ENCODE measurements at regions not wholly inside any gene's neighbourhood (a gene's known extent, or its start where the extent isn't known, plus 50 kb on each side); places are given as distances from the start of the nearest gene placed in this dataset.

- Histone ChIP-seq H3K27me3 (no peaks in the 10 kb centered on the region), H3K4me1 (ENCODE audit: low read depth) (no peaks in the 10 kb centered on the region), H3K9me3 (ENCODE audit: low read depth) (no peaks in the 10 kb centered on the region), H3K36me3 (no peaks in the 10 kb centered on the region), H3K4me3 (no peak overlapping the region), H3K27ac (no peak overlapping the region)
- no peak for TF ChIP-seq CTCF (IDR thresholded peaks at IDR 0.05; ENCODE audit: low read depth, low read length)
- DNase-seq (ENCODE audit: low read depth in 1 of 2, low spot score in 1 of 2), result no peak
These were observed 556.2 kb downstream of the CBLN4 start for GRCh38 chr20:55449091-55449490.

- Histone ChIP-seq H3K4me1 (ENCODE audit: low read depth) (no peaks in the 10 kb centered on the region), H3K27ac (no peak overlapping the region), H3K27me3 (no peaks in the 10 kb centered on the region), H3K36me3 (no peaks in the 10 kb centered on the region), H3K4me3 (no peak overlapping the region), H3K9me3 (ENCODE audit: low read depth) (no peaks in the 10 kb centered on the region)
- no peak for TF ChIP-seq CTCF (IDR thresholded peaks at IDR 0.05; ENCODE audit: low read depth, low read length)
- DNase-seq (ENCODE audit: low read depth in 1 of 2, low spot score in 1 of 2), result no peak
These were observed 559.0 kb downstream of the CBLN4 start for GRCh38 chr20:55446301-55446700.

- Histone ChIP-seq H3K4me3 (no peak overlapping the region), H3K27me3 (no peaks in the 10 kb centered on the region), H3K9me3 (ENCODE audit: low read depth) (no peaks in the 10 kb centered on the region), H3K36me3 (no peaks in the 10 kb centered on the region), H3K4me1 (ENCODE audit: low read depth) (no peaks in the 10 kb centered on the region), H3K27ac (no peak overlapping the region)
- TF ChIP-seq CTCF (IDR thresholded peaks at IDR 0.05; ENCODE audit: low read depth, low read length), result no peak
- DNase-seq (ENCODE audit: low read depth in 1 of 2, low spot score in 1 of 2), result no peak
These were observed 566.2 kb downstream of the CBLN4 start for GRCh38 chr20:55439070-55439469.

- H3K9me3 ChIP-seq (ENCODE audit: low read depth), result no peaks in the 10 kb centered on the region
- H3K27ac ChIP-seq, result no peak overlapping the region
- no peak for DNase-seq (ENCODE audit: low read depth in 1 of 2, low spot score in 1 of 2)
- H3K4me1 ChIP-seq (ENCODE audit: low read depth), result no peaks in the 10 kb centered on the region
- no peaks in the 10 kb centered on the region for H3K36me3 ChIP-seq
- H3K4me3 ChIP-seq, result no peak overlapping the region
- no peak for TF ChIP-seq CTCF (IDR thresholded peaks at IDR 0.05; ENCODE audit: low read depth, low read length)
- H3K27me3 ChIP-seq, result no peaks in the 10 kb centered on the region
These were observed 567.4 kb downstream of the CBLN4 start for GRCh38 chr20:55437798-55438415.

GRCh38 chr20:55424968-55425367 is 580.4 kb downstream of the CBLN4 start:
- H3K27me3 ChIP-seq, result no peaks in the 10 kb centered on the region
- H3K36me3 ChIP-seq, result no peaks in the 10 kb centered on the region
- no peak for TF ChIP-seq CTCF (IDR thresholded peaks at IDR 0.05; ENCODE audit: low read depth, low read length)
- H3K4me3 ChIP-seq, result no peak overlapping the region
- no peak for DNase-seq (ENCODE audit: low read depth in 1 of 2, low spot score in 1 of 2)
- no peaks in the 10 kb centered on the region for H3K9me3 ChIP-seq (ENCODE audit: low read depth)
- no peak overlapping the region for H3K27ac ChIP-seq
- peaks cover 10% of the 10 kb centered on the region for H3K4me1 ChIP-seq (ENCODE audit: low read depth)
